ENCODE measurements at regions not wholly inside any gene's neighbourhood (a gene's known extent, or its start where the extent isn't known, plus 50 kb on each side); places are given as distances from the start of the nearest gene placed in this dataset.

DNA sequence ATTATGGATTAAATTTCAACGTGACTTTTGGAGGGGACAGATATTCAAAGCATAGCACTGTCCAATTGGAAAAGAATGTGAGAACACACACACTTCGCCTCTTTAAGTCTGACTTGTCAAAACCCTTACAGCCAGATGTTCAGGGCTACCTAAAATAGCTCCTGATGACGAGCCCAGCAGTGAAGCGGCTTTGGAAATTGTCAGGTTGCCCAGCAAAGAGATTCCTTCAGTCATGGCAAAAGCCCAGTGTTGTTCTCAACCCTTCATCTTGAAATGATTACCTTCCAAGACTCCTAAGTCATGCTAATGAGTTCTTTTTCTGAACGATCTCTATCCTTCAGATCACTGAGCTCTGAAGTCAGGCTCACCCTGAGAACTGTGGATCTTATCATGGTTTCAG lies 436.6 kb downstream of the LRATD1 start:
- Histone ChIP-seq H3K23ac (ENCODE audit: insufficient read length) (no peak overlapping the region), H3K56ac (replicated peaks; ENCODE audit: insufficient read length, low read depth, low read length) (no peak overlapping the region), H3K4me1 (replicated peaks in 1 of 4; ENCODE audit: control insufficient read depth in 3 of 4, insufficient read depth in 4 of 4, low read length in 3 of 4) (peaks cover 0 to 5% (median 0%) of the 10 kb centered on the region in 4 experiments; a peak in 3 of 7 replicates), H3K4ac (replicated peaks; ENCODE audit: insufficient read length, low read depth, low read length) (no peak overlapping the region), H4K20me1 (replicated peaks in 1 of 2; ENCODE audit: control insufficient read depth in 1 of 2, insufficient read depth in 2 of 2, low read length in 2 of 2) (no peaks in the 10 kb centered on the region), H3K4me3 (ENCODE audit: extremely low read depth in 1 of 4, insufficient read depth in 2 of 4, low read depth in 3 of 4, low read length in 4 of 4) (no peak overlapping the region), H3K36me3 (ENCODE audit: control insufficient read depth in 2 of 4, insufficient read depth in 4 of 4, low read length in 3 of 4) (no peaks in the 10 kb centered on the region), H3K79me1 (ENCODE audit: low read depth, low read length) (no peaks in the 10 kb centered on the region), H4K5ac (ENCODE audit: insufficient read length, low read depth, low read length) (no peak overlapping the region), H2BK5ac (ENCODE audit: low read depth, low read length) (no peak overlapping the region), H2BK12ac (ENCODE audit: low read depth, low read length) (no peak overlapping the region), H3K23me2 (ENCODE audit: low read depth, low read length) (no peaks in the 10 kb centered on the region; the same call in 1 of the 2 replicates), H3K4me2 (ENCODE audit: insufficient read depth in 1 of 2, low read depth in 2 of 2, low read length in 2 of 2) (no peak overlapping the region), H3K14ac (ENCODE audit: insufficient read length) (no peak overlapping the region), H3K79me2 (ENCODE audit: control insufficient read depth in 1 of 2, insufficient read depth in 2 of 2, low read length in 2 of 2) (no peaks in the 10 kb centered on the region), H2BK15ac (ENCODE audit: low read length) (no peak overlapping the region), H4K91ac (replicated peaks; ENCODE audit: insufficient read length, low read length) (no peak overlapping the region), H3K27ac (ENCODE audit: low read depth, low read length) (no peak overlapping the region), H2AK5ac (ENCODE audit: low read depth, low read length) (no peak overlapping the region), H3K27me3 (replicated peaks in 1 of 4; ENCODE audit: control insufficient read depth in 3 of 4, extremely low read depth in 1 of 4, insufficient read depth in 3 of 4, low read length in 3 of 4) (no peaks in the 10 kb centered on the region), H2BK20ac (ENCODE audit: low read length) (no peak overlapping the region), H2AFZ (ENCODE audit: low read length) (peak overlapping the region; percentile 2; the same call in 1 of the 2 replicates), H3K9ac (replicated peaks in 1 of 4; ENCODE audit: extremely low read depth in 1 of 4, low read depth in 3 of 4, low read length in 3 of 4) (no peak overlapping the region), H3K9me3 (ENCODE audit: insufficient read depth in 2 of 2, low read depth in 1 of 2, low read length in 1 of 2) (no peaks in the 10 kb centered on the region), H2BK120ac (replicated peaks; ENCODE audit: low read depth, low read length) (no peak overlapping the region), H4K8ac (ENCODE audit: extremely low read depth, insufficient read depth, low read length) (no peak overlapping the region), H3K18ac (ENCODE audit: extremely low read depth, low read length) (no peak overlapping the region)
- DNase-seq (ENCODE audit: low read depth in 1 of 2, low spot score in 2 of 2) (no peak), FAIRE-seq (no peak)
- ChIA-PET CTCF (ENCODE audit: partially characterized antibody) (interaction anchor here (0.8 to 4.4 kb wide), 7 partner anchors 9 to 502 kb away, joined by 3 to 28 read pairs (median 3); no protein-coding TSS in a partner anchor), POLR2A (ENCODE audit: partially characterized antibody) (no interaction called here)
- 75% methylated on average over 5 of the region's 5 CpGs; no CpG with 5 or more reads in 1 of the 2 experiments for WGBS, 2 experiments (ENCODE audit: extremely low coverage in 1 of 2, insufficient coverage in 1 of 2, insufficient read length in 1 of 2, insufficient replicate concordance in 2 of 2, low coverage in 1 of 2, low lambda C conversion rate in 2 of 2, missing lambda C conversion rate in 1 of 2)
- TF ChIP-seq SRF (IDR thresholded peaks at IDR 0.05; ENCODE audit: low read depth, low read length) (no peak), TAF7 (optimal IDR thresholded peaks at IDR 0.05; ENCODE audit: borderline replicate concordance, low read depth, low read length) (no peak), SUZ12 (IDR thresholded peaks at IDR 0.05; ENCODE audit: low read length) (no peak), TCF12 (IDR thresholded peaks at IDR 0.05; ENCODE audit: low read depth, low read length) (no peak), NRF1 (IDR thresholded peaks at IDR 0.05; ENCODE audit: low read depth, low read length) (no peak), KDM1A (IDR thresholded peaks at IDR 0.05; ENCODE audit: borderline replicate concordance, low read length) (no peak), GTF2F1 (IDR thresholded peaks at IDR 0.05; ENCODE audit: borderline replicate concordance, low read depth, low read length) (no peak)
